ENCODE measurements at regions not wholly inside any gene's neighbourhood (a gene's known extent, or its start where the extent isn't known, plus 50 kb on each side); places are given as distances from the start of the nearest gene placed in this dataset.

DNA sequence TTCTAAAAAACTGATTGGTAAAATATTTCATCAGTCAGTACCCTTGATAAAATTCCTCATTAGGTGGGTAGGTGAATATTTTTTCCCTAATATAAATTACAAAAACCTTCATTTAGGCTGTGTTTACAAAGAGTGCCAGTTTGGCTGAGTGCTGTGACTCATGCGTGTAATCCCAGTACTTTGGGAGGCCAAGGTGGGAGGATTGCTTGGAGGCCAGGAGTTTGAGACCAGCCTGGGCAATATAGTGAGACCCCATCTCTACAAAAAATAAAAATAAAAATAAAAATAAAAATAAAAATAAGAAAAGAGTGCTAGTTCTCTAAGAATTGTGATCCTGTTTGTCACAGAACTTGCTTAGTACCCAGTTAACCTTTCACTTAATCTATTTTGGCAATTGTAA is 398.4 kb upstream of the RGS6 start:
- TF ChIP-seq CTCF (conservative IDR thresholded peaks at IDR 0.05; ENCODE audit: low read depth, low read length) (no peak), EZH2 (IDR thresholded peaks at IDR 0.05; ENCODE audit: low read length, unreplicated experiment) (no peak)
